BLaER1 treated with 17β-estradiol and CSF1 and Interleukin-3, amounts not matched to agents 10 nM and 100 nM (cell line): ENCODE measurements at regions not wholly inside any gene's neighbourhood (a gene's known extent, or its start where the extent isn't known, plus 50 kb on each side); places are given as distances from the start of the nearest gene placed in this dataset.

Experiments
- H3K27ac ChIP-seq, 11 experiments: shearing (Covaris generic); formaldehyde crosslinking; 2 replicates each; pipeline ENCODE4 v1.8.1; 2022
- H3K27me3 ChIP-seq, 11 experiments: shearing (Covaris generic); formaldehyde crosslinking; 2 replicates each; pipeline ENCODE4 v1.8.1; 2022
- H3K36me3 ChIP-seq, 11 experiments: shearing (Covaris generic); formaldehyde crosslinking; 2 replicates each; pipeline ENCODE4 v1.8.1; 2022
- H3K4me1 ChIP-seq, 10 experiments: shearing (Covaris generic); formaldehyde crosslinking; 2 replicates each; pipeline ENCODE4 v1.8.1; 2022
- H3K4me2 ChIP-seq, 11 experiments: shearing (Covaris generic); formaldehyde crosslinking; 2 replicates each; pipeline ENCODE4 v1.8.1; 2022
- H3K4me3 ChIP-seq, 10 experiments: shearing (Covaris generic); formaldehyde crosslinking; 2 replicates each; pipeline ENCODE4 v1.8.1; 2022
- H3K9ac ChIP-seq, 11 experiments: shearing (Covaris generic); formaldehyde crosslinking; 2 replicates each; pipeline ENCODE4 v1.8.1; 2022
- H3K9me3 ChIP-seq, 11 experiments: shearing (Covaris generic); formaldehyde crosslinking; replicated peaks in 1 of 11; 2 replicates each; pipeline ENCODE4 v1.8.1; 2022
- H4K20me1 ChIP-seq, 11 experiments: shearing (Covaris generic); formaldehyde crosslinking; 2 replicates each; pipeline ENCODE4 v1.8.1; 2022
- Cebpa-rat ChIP-seq, 11 experiments: shearing (Covaris generic); IDR thresholded peaks; 2 replicates each; pipeline ENCODE4 v1.8.1; 2022

DNA sequence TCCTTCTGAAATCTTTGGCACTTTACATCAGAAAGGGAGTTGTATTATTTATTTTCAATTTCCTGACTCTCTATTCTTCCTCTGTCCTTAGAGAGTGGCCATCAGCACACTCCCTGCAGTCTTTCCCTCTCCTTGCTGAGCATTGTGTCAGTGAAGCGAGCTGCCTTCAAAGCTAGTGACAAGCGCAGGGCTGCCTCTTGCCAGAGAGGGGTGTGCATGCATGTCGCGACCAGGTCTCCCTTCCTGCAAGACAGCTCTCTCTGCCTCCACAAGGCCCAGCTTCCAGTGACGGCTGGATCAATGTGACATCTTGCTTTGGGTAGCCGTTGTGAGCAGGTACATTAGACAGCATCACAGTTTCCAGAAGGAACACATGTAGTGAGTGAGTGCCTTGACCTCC is 810.9 kb upstream of the TENM3 start:
- Histone ChIP-seq H3K4me2 (no peak overlapping the region), H3K9me3 (no peaks in the 10 kb centered on the region), H3K36me3 (no peaks in the 10 kb centered on the region), H3K27ac (no peak overlapping the region), H3K4me3 (no peak overlapping the region), H3K9ac (no peak overlapping the region), H3K4me1 (no peaks in the 10 kb centered on the region), H4K20me1 (no peaks in the 10 kb centered on the region), H3K27me3 (no peaks in the 10 kb centered on the region)
- TF ChIP-seq Cebpa-rat (IDR thresholded peaks at IDR 0.05) = no peak

GRCh38 chr4:181437895-181438294 is 805.3 kb upstream of the TENM3 start:
- Histone ChIP-seq H3K9me3 (no peaks in the 10 kb centered on the region), H3K36me3 (no peaks in the 10 kb centered on the region), H3K4me2 (no peak overlapping the region), H3K27me3 (no peaks in the 10 kb centered on the region), H3K27ac (no peak overlapping the region), H3K4me1 (no peaks in the 10 kb centered on the region), H3K9ac (no peak overlapping the region), H3K4me3 (no peak overlapping the region), H4K20me1 (no peaks in the 10 kb centered on the region)
- no peak for TF ChIP-seq Cebpa-rat (IDR thresholded peaks at IDR 0.05)

DNA sequence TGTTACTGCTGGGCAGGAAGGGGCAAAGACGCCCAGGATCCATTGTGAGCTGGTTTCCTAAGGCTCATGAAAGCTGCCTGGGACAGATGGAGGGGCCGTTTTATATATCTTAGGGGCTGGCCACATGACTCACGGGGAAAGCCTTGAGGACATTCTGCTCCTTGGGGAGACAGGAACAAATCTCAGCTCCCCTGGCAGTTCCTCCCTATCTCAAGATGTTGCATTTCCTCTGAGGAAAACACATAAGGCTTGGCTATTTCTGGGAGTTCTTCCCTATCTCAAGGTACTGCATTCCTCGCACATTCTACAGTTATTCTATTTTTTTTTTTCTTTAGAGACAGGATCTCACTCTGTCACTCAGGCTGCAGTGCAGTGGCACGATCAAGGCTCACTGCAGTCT is 804.6 kb upstream of the TENM3 start:
- H3K27ac ChIP-seq = no peak overlapping the region
- no peaks in the 10 kb centered on the region for H4K20me1 ChIP-seq
- no peak for TF ChIP-seq Cebpa-rat (IDR thresholded peaks at IDR 0.05)
- no peak overlapping the region for H3K4me3 ChIP-seq
- H3K9me3 ChIP-seq = no peaks in the 10 kb centered on the region
- H3K9ac ChIP-seq = no peak overlapping the region
- H3K4me1 ChIP-seq = no peaks in the 10 kb centered on the region
- no peak overlapping the region for H3K4me2 ChIP-seq
- no peaks in the 10 kb centered on the region for H3K27me3 ChIP-seq
- H3K36me3 ChIP-seq = no peaks in the 10 kb centered on the region

DNA sequence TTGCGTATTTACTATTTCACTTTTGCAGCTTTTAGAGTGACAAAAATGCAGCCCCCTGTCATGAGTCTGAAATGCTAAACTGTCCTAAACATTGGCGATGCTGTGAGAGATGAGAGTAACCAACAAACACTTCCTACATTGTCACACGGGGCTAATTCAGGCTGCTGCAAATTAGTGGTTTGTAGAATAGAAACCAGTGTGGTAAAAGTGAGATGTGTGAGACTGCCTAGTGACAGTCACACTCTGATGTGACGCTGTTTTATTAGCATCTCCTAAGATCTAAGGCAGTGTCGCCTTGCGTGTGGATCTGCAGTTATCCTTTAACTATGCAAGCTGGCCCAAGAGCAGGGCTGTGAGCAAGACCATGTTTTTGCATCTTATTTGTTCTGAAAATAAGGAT is 800.2 kb upstream of the TENM3 start:
- H3K4me2 ChIP-seq = no peak overlapping the region

DNA sequence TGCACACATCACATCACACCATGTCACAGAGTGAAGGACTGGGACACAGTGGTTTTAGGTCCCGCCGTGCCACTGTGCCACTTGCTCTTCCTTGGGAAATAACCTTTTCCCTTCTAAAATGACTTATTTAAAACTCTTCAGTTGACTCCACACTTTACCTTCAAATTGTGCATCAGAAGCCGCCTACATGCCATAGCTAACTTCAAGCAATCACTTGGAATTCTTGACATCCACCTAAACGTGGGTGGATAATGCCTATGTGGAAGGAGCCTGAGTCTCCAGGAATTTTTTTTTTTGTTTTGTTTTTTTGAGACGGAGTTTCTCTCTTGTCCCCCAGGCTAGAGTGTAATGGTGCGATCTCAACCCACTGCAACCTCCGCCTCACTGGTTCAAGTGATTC is 777.4 kb upstream of the TENM3 start:
- no peaks in the 10 kb centered on the region for H3K4me1 ChIP-seq
- H3K27me3 ChIP-seq = no peaks in the 10 kb centered on the region
- TF ChIP-seq Cebpa-rat (IDR thresholded peaks at IDR 0.05) = no peak
- H3K9ac ChIP-seq = no peak overlapping the region
- no peaks in the 10 kb centered on the region for H4K20me1 ChIP-seq
- no peak overlapping the region for H3K4me2 ChIP-seq
- H3K9me3 ChIP-seq = no peaks in the 10 kb centered on the region
- no peak overlapping the region for H3K4me3 ChIP-seq
- no peak overlapping the region for H3K27ac ChIP-seq
- no peaks in the 10 kb centered on the region for H3K36me3 ChIP-seq

More for the DNA sequence above, 800.2 kb upstream of the TENM3 start:
- Histone ChIP-seq H4K20me1 (no peaks in the 10 kb centered on the region), H3K9ac (no peak overlapping the region), H3K4me1 (no peaks in the 10 kb centered on the region), H3K36me3 (no peaks in the 10 kb centered on the region), H3K4me3 (no peak overlapping the region), H3K27me3 (no peaks in the 10 kb centered on the region), H3K9me3 (no peaks in the 10 kb centered on the region), H3K27ac (no peak overlapping the region)
- no peak for TF ChIP-seq Cebpa-rat (IDR thresholded peaks at IDR 0.05)

DNA sequence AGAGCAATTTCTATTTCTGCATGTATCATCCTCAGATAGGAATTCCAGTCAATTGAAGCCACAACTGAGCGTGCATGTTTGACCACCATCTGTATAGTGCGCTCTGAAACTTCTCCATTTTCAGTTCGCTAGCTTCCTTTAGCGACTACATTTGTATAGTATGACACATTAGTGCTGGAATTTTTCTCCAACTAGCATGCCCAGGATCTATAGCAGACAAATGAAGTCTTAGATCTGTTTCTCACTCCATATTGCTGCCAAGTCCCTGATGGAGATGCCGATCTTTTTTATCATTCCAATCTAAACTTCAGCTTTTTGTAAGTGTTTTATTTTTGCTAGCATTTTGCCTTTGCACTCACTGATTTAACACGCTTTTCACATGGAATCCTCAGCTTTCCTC is 774.8 kb upstream of the TENM3 start:
- no peak for TF ChIP-seq Cebpa-rat (IDR thresholded peaks at IDR 0.05)
- H3K4me1 ChIP-seq = no peaks in the 10 kb centered on the region
- no peak overlapping the region for H3K9ac ChIP-seq

GRCh38 chr4:181470306-181470705 is 772.9 kb upstream of the TENM3 start:
- H3K9me3 ChIP-seq = no peaks in the 10 kb centered on the region
- no peaks in the 10 kb centered on the region for H4K20me1 ChIP-seq
- no peak for TF ChIP-seq Cebpa-rat (IDR thresholded peaks at IDR 0.05)
- H3K4me1 ChIP-seq = no peaks in the 10 kb centered on the region
- H3K27ac ChIP-seq = no peak overlapping the region
- H3K36me3 ChIP-seq = no peaks in the 10 kb centered on the region
- H3K9ac ChIP-seq = no peak overlapping the region
- H3K4me3 ChIP-seq = no peak overlapping the region
- no peak overlapping the region for H3K4me2 ChIP-seq
- H3K27me3 ChIP-seq = no peaks in the 10 kb centered on the region

More for the DNA sequence above, 774.8 kb upstream of the TENM3 start:
- H3K27me3 ChIP-seq = no peaks in the 10 kb centered on the region
- no peaks in the 10 kb centered on the region for H4K20me1 ChIP-seq
- no peaks in the 10 kb centered on the region for H3K36me3 ChIP-seq
- H3K9me3 ChIP-seq = no peaks in the 10 kb centered on the region
- no peak overlapping the region for H3K4me3 ChIP-seq
- no peak overlapping the region for H3K4me2 ChIP-seq
- H3K27ac ChIP-seq = no peak overlapping the region

- Histone ChIP-seq H3K9me3 (no peaks in the 10 kb centered on the region), H3K27ac (no peak overlapping the region), H3K27me3 (no peaks in the 10 kb centered on the region), H3K4me1 (no peaks in the 10 kb centered on the region), H3K4me2 (no peak overlapping the region), H4K20me1 (no peaks in the 10 kb centered on the region), H3K36me3 (no peaks in the 10 kb centered on the region), H3K4me3 (no peak overlapping the region), H3K9ac (no peak overlapping the region)
- TF ChIP-seq Cebpa-rat (IDR thresholded peaks at IDR 0.05) = no peak
Observed at GRCh38 chr4:181475359-181475758, 767.8 kb upstream of the TENM3 start.

DNA sequence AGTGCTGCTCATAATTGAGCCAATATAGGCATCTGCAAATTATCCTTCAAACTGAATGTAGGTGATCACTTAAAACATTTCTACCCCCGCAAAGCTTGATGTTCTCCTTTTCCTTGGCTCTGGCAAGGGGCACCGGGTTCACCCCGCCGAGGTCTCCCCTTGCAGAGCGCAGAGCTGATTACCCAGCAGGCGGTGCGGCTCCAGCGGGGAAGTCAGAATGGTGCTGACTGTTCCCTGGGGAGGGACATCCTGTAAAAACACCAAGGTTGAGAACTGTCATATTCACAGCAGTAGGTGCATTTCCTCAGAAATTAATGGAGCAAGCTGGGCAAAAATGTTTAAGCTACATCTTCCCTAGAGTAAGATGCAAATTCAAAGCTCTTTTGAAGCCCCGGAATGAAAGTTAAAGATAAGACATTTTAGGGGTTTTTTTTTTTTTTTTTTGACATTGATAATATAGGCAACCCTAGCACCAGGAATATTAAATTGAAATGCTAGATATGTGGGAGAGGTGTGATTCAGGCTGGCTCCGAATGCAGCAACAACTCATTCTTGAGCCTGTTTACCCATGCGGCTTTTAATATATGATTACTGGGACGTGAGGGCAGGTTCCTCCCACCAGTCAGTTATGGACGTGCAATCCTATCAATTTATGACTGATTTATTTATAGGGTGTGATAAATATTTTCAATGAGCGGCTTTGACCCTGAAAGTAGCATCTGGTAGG is 767.3 kb upstream of the TENM3 start:
- no peak overlapping the region for H3K9ac ChIP-seq
- H3K4me2 ChIP-seq = no peak overlapping the region
- no peaks in the 10 kb centered on the region for H3K9me3 ChIP-seq
- H3K27me3 ChIP-seq = no peaks in the 10 kb centered on the region
- no peak overlapping the region for H3K27ac ChIP-seq
- no peak for TF ChIP-seq Cebpa-rat (IDR thresholded peaks at IDR 0.05)
- no peaks in the 10 kb centered on the region for H3K36me3 ChIP-seq
- no peaks in the 10 kb centered on the region for H4K20me1 ChIP-seq
- H3K4me1 ChIP-seq = no peaks in the 10 kb centered on the region
- no peak overlapping the region for H3K4me3 ChIP-seq

DNA sequence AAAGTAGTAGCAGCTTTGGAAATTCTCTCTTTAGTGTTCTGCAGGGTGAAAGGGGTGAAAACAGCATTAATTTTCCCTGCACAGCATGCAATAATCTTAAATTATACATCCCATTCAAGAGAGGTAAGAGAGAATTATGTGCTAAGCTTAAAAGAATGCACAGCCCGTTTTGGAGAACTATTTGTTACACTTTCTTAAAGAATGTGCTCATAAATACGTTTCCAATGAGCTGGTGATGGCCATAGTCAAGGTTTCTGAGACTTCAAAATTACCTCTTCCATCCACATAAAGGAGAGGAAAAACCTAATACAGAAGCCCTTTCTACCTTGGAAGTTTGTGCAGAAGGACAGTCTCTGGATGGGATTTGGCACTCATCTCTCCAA is 766.7 kb upstream of the TENM3 start:
- Histone ChIP-seq H3K9ac (no peak overlapping the region), H3K4me3 (no peak overlapping the region), H3K4me1 (no peaks in the 10 kb centered on the region), H3K4me2 (no peak overlapping the region), H3K9me3 (no peaks in the 10 kb centered on the region), H3K36me3 (no peaks in the 10 kb centered on the region), H4K20me1 (no peaks in the 10 kb centered on the region), H3K27ac (no peak overlapping the region), H3K27me3 (no peaks in the 10 kb centered on the region)
- no peak for TF ChIP-seq Cebpa-rat (IDR thresholded peaks at IDR 0.05)
